ENCODE measurements at regions not wholly inside any gene's neighbourhood (a gene's known extent, or its start where the extent isn't known, plus 50 kb on each side); places are given as distances from the start of the nearest gene placed in this dataset.

DNA sequence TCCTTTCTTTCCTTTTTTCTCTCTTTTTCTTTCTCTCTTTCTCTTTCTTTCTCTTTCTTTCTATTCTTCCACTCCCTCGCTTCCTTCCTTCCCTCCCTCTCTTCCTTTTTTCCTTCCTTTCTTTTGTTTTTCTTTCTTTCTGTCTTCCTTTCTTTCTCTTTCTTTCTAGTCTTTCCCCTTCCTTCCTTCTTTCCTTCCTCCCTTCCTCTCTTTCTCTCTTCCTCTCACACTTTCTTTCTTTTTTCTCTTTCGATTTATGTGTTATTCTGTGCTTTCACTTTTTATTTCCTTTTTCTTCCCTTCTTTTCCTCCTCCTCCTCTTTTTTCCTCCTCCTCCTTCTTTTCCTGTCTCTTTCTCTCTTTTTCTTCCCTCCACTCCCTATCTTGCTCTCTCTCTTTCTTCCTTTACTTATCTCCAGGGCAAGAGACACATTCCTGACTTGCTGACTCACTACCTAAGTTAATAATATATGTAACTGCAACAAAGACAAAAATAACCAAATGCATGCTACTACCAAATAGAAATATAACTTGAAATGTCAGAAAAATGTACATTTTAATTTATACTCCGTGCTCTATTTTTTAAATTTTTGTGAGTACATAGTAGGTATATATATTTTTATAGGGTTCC is 445.5 kb downstream of the GABRG2 start:
- intact Hi-C loops (cut with DNase I): no loop called here
- no peak for FAIRE-seq
- Histone ChIP-seq H3K4me3 (ENCODE audit: low read length in 3 of 3) (no peak overlapping the region), H3K27ac (ENCODE audit: low read depth in 2 of 2, low read length in 2 of 2) (no peak overlapping the region), H3K4me1 (ENCODE audit: control insufficient read depth in 2 of 3, insufficient read depth in 2 of 3, low read depth in 1 of 3, low read length in 3 of 3) (no peaks in the 10 kb centered on the region), H3K9ac (ENCODE audit: low read length in 3 of 3) (no peak overlapping the region), H3K27me3 (ENCODE audit: control insufficient read depth, insufficient read depth, low read length) (no peaks in the 10 kb centered on the region), H3K36me3 (ENCODE audit: control insufficient read depth in 2 of 3, insufficient read depth in 3 of 3, low read length in 3 of 3) (no peaks in the 10 kb centered on the region), H3K9me3 (ENCODE audit: control insufficient read depth in 2 of 3, insufficient read depth in 1 of 3, low read length in 3 of 3) (no peaks in the 10 kb centered on the region)
- no peak for TF ChIP-seq CTCF (IDR thresholded peaks at IDR 0.05; ENCODE audit: borderline replicate concordance, extremely low read depth, insufficient read depth)
- DNase-seq: no peak

GRCh38 chr5:162514116-162514515 is 446.5 kb downstream of the GABRG2 start:
- DNase-seq (no peak), FAIRE-seq (no peak)
- H3K27me3 ChIP-seq (ENCODE audit: control insufficient read depth, insufficient read depth, low read length): no peaks in the 10 kb centered on the region
- no peak overlapping the region for H3K9ac ChIP-seq (ENCODE audit: low read length in 3 of 3)
- H3K36me3 ChIP-seq (ENCODE audit: control insufficient read depth in 2 of 3, insufficient read depth in 3 of 3, low read length in 3 of 3): no peaks in the 10 kb centered on the region
- H3K27ac ChIP-seq (ENCODE audit: low read depth in 2 of 2, low read length in 2 of 2): no peak overlapping the region
- no peak for TF ChIP-seq CTCF (IDR thresholded peaks at IDR 0.05; ENCODE audit: borderline replicate concordance, extremely low read depth, insufficient read depth)
- no peaks in the 10 kb centered on the region for H3K9me3 ChIP-seq (ENCODE audit: control insufficient read depth in 2 of 3, insufficient read depth in 1 of 3, low read length in 3 of 3)
- H3K4me3 ChIP-seq (ENCODE audit: low read length in 3 of 3): no peak overlapping the region
- intact Hi-C loops (cut with DNase I): no loop called here
- no peaks in the 10 kb centered on the region for H3K4me1 ChIP-seq (ENCODE audit: control insufficient read depth in 2 of 3, insufficient read depth in 2 of 3, low read depth in 1 of 3, low read length in 3 of 3)

DNA sequence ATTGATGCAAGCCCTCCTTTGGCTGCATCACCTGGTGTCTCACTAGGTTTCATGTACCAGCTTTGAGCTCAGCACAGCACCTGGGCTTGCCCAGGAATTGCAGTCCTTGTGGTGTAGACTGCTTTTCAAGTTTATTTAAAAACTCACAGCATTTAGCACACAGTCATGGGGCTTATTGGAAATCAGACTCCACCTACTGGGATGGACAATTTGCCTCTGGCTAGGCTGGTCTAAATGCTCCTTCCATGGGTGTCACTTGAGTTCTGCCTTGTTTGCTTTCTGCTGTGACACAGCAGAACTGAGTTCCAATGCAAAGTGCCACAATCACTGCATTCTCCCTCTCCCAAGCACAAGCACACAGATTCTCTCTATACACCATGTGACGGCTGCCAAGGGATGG is 453.3 kb downstream of the GABRG2 start:
- Histone ChIP-seq H3K9ac (ENCODE audit: low read length in 3 of 3) (no peak overlapping the region), H3K27ac (ENCODE audit: low read depth in 2 of 2, low read length in 2 of 2) (no peak overlapping the region), H3K4me3 (ENCODE audit: low read length in 3 of 3) (no peak overlapping the region), H3K9me3 (ENCODE audit: control insufficient read depth in 2 of 3, insufficient read depth in 1 of 3, low read length in 3 of 3) (peaks cover 0 to 5% (median 0%) of the 10 kb centered on the region in 3 donors), H3K36me3 (ENCODE audit: control insufficient read depth in 2 of 3, insufficient read depth in 3 of 3, low read length in 3 of 3) (no peaks in the 10 kb centered on the region), H3K4me1 (ENCODE audit: control insufficient read depth in 2 of 3, insufficient read depth in 2 of 3, low read depth in 1 of 3, low read length in 3 of 3) (no peaks in the 10 kb centered on the region), H3K27me3 (ENCODE audit: control insufficient read depth, insufficient read depth, low read length) (no peaks in the 10 kb centered on the region)
- no peak for TF ChIP-seq CTCF (IDR thresholded peaks at IDR 0.05; ENCODE audit: borderline replicate concordance, extremely low read depth, insufficient read depth)
- FAIRE-seq (no peak), DNase-seq (no peak)
- intact Hi-C loops (cut with DNase I): no loop called here

DNA sequence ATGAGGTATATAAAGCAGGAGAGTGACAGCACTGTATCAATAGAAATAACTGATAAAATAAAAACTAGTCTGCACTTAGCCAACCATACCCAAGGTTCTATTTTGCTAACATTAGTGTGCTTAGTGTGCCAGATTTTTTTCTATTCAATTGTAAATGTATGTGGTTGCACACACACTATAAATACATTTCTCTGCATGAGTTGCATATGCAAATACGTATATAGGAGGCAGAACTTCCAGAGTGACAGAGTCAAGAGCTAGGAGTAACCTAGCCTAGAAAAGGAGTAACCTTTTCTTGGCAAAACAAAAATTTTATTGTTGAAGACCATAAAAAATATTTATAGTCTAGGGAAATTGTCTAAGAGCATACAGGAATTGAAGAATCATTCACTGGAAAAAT is 461.6 kb downstream of the GABRG2 start:
- peaks cover 0 to 2% (median 0%) of the 10 kb centered on the region in 3 donors for H3K9me3 ChIP-seq (ENCODE audit: control insufficient read depth in 2 of 3, insufficient read depth in 1 of 3, low read length in 3 of 3)
- no peak overlapping the region for H3K27ac ChIP-seq (ENCODE audit: low read depth in 2 of 2, low read length in 2 of 2)
- H3K4me3 ChIP-seq (ENCODE audit: low read length in 3 of 3): no peak overlapping the region
- no peaks in the 10 kb centered on the region for H3K4me1 ChIP-seq (ENCODE audit: control insufficient read depth in 2 of 3, insufficient read depth in 2 of 3, low read depth in 1 of 3, low read length in 3 of 3)
- FAIRE-seq (no peak), DNase-seq (no peak)
- H3K36me3 ChIP-seq (ENCODE audit: control insufficient read depth in 2 of 3, insufficient read depth in 3 of 3, low read length in 3 of 3): no peaks in the 10 kb centered on the region
- intact Hi-C loops (cut with DNase I): no loop called here
- no peaks in the 10 kb centered on the region for H3K27me3 ChIP-seq (ENCODE audit: control insufficient read depth, insufficient read depth, low read length)
- TF ChIP-seq CTCF (IDR thresholded peaks at IDR 0.05; ENCODE audit: borderline replicate concordance, extremely low read depth, insufficient read depth): no peak
- H3K9ac ChIP-seq (ENCODE audit: low read length in 3 of 3): no peak overlapping the region

Data from kidney (tissue), 13 donors.